ENCODE measurements at regions not wholly inside any gene's neighbourhood (a gene's known extent, or its start where the extent isn't known, plus 50 kb on each side); places are given as distances from the start of the nearest gene placed in this dataset.

- Histone ChIP-seq H3K36me3 (peaks cover 0 to 10% of the 10 kb centered on the region in 2 donors), H3K4me1 (peaks cover 21 to 23% of the 10 kb centered on the region in 2 donors), H3K27me3 (no peaks in the 10 kb centered on the region), H3K9me3 (no peaks in the 10 kb centered on the region), H3K27ac (no peak overlapping the region), H3K4me3 (no peak overlapping the region)
- ATAC-seq (no peak), DNase-seq (no peak)
- no peak for TF ChIP-seq POLR2A (IDR thresholded peaks at IDR 0.05)
- no peak for TF ChIP-seq CTCF (IDR thresholded peaks at IDR 0.05 in 4 of 5, conservative IDR thresholded peaks at IDR 0.05 in 1 of 5)
- intact Hi-C loops (cut with DNase I; ENCODE audit: low total_unique reads) = no loop called here
- in situ Hi-C loops (cut with MboI; ENCODE audit: low sequenced_read_pairs in 4 of 4) = loop anchor here in 1 of 4 donors (25.0 kb wide), 1 partner anchor 107 kb away; no protein-coding TSS in a partner anchor
Observed at GRCh38 chr22:26779929-26780328, 122.5 kb downstream of the MIAT start.

GRCh38 chr22:26780521-26780920 lies 123.1 kb downstream of the MIAT start:
- in situ Hi-C loops (cut with MboI; ENCODE audit: low sequenced_read_pairs in 4 of 4) = loop anchor here in 1 of 4 donors (25.0 kb wide), 1 partner anchor 107 kb away; no protein-coding TSS in a partner anchor
- no peak overlapping the region for H3K4me3 ChIP-seq
- DNase-seq (no peak), ATAC-seq (no peak)
- H3K27me3 ChIP-seq = no peaks in the 10 kb centered on the region
- peaks cover 0 to 10% of the 10 kb centered on the region in 2 donors for H3K36me3 ChIP-seq
- intact Hi-C loops (cut with DNase I; ENCODE audit: low total_unique reads) = no loop called here
- no peaks in the 10 kb centered on the region for H3K9me3 ChIP-seq
- no peak overlapping the region for H3K27ac ChIP-seq
- no peak for TF ChIP-seq POLR2A (IDR thresholded peaks at IDR 0.05)
- no peak for TF ChIP-seq CTCF (IDR thresholded peaks at IDR 0.05 in 4 of 5, conservative IDR thresholded peaks at IDR 0.05 in 1 of 5)
- H3K4me1 ChIP-seq = peaks cover 21 to 23% of the 10 kb centered on the region in 2 donors

GRCh38 chr22:26781062-26781461 lies 123.7 kb downstream of the MIAT start:
- H3K27me3 ChIP-seq = no peaks in the 10 kb centered on the region
- H3K4me1 ChIP-seq = peaks cover 23 to 24% of the 10 kb centered on the region in 2 donors
- no peak overlapping the region for H3K4me3 ChIP-seq
- no peak for TF ChIP-seq POLR2A (IDR thresholded peaks at IDR 0.05)
- TF ChIP-seq CTCF (IDR thresholded peaks at IDR 0.05 in 4 of 5, conservative IDR thresholded peaks at IDR 0.05 in 1 of 5) = no peak
- no peak for ATAC-seq
- intact Hi-C loops (cut with DNase I; ENCODE audit: low total_unique reads) (no loop called here), in situ Hi-C loops (cut with MboI; ENCODE audit: low sequenced_read_pairs in 4 of 4) (loop anchor here in 1 of 4 donors (25.0 kb wide), 1 partner anchor 106 kb away; no protein-coding TSS in a partner anchor)
- H3K36me3 ChIP-seq = peaks cover 0 to 10% of the 10 kb centered on the region in 2 donors
- no peaks in the 10 kb centered on the region for H3K9me3 ChIP-seq
- no peak for DNase-seq
- no peak overlapping the region for H3K27ac ChIP-seq

- DNase-seq = no peak
- Histone ChIP-seq H3K36me3 (peaks cover 0 to 10% of the 10 kb centered on the region in 2 donors), H3K27me3 (no peaks in the 10 kb centered on the region), H3K27ac (no peak overlapping the region), H3K4me3 (no peak overlapping the region), H3K9me3 (no peaks in the 10 kb centered on the region), H3K4me1 (peaks cover 23 to 28% of the 10 kb centered on the region in 2 donors)
- intact Hi-C loops (cut with DNase I; ENCODE audit: low total_unique reads) (no loop called here), in situ Hi-C loops (cut with MboI; ENCODE audit: low sequenced_read_pairs in 4 of 4) (loop anchor here in 1 of 4 donors (25.0 kb wide), 1 partner anchor 106 kb away; no protein-coding TSS in a partner anchor)
- ATAC-seq = no peak
- TF ChIP-seq CTCF (IDR thresholded peaks at IDR 0.05 in 4 of 5, conservative IDR thresholded peaks at IDR 0.05 in 1 of 5) (no peak), POLR2A (IDR thresholded peaks at IDR 0.05) (no peak)
Observed at GRCh38 chr22:26781596-26781995, 124.2 kb downstream of the MIAT start.

- DNase-seq = no peak
- Histone ChIP-seq H3K27me3 (no peaks in the 10 kb centered on the region), H3K9me3 (no peaks in the 10 kb centered on the region), H3K4me3 (no peak overlapping the region), H3K36me3 (peaks cover 0 to 10% of the 10 kb centered on the region in 2 donors), H3K27ac (no peak overlapping the region), H3K4me1 (peaks cover 3 to 9% of the 10 kb centered on the region in 2 donors)
- ATAC-seq = no peak
- intact Hi-C loops (cut with DNase I; ENCODE audit: low total_unique reads) (no loop called here), in situ Hi-C loops (cut with MboI; ENCODE audit: low sequenced_read_pairs in 4 of 4) (loop anchor here in 1 of 4 donors (25.0 kb wide), 1 partner anchor 103 kb away; no protein-coding TSS in a partner anchor)
- TF ChIP-seq CTCF (IDR thresholded peaks at IDR 0.05 in 4 of 5, conservative IDR thresholded peaks at IDR 0.05 in 1 of 5) = no peak
- no peak for TF ChIP-seq POLR2A (IDR thresholded peaks at IDR 0.05)
Observed at GRCh38 chr22:26783885-26784284, 126.5 kb downstream of the MIAT start.

Data from gastrocnemius medialis (tissue), 4 donors.